ENCODE measurements at regions not wholly inside any gene's neighbourhood (a gene's known extent, or its start where the extent isn't known, plus 50 kb on each side); places are given as distances from the start of the nearest gene placed in this dataset.

- no peak for DNase-seq (ENCODE audit: low read depth)
- H3K4me3 ChIP-seq (ENCODE audit: low read depth, low read length) = no peak overlapping the region
- no peak for TF ChIP-seq CTCF (conservative IDR thresholded peaks at IDR 0.05; ENCODE audit: low read depth, low read length)
Observed at GRCh38 chr6:168388641-168389633, 52.0 kb upstream of the SMOC2 start.

- no peak for DNase-seq (ENCODE audit: low read depth)
- no peak overlapping the region for H3K4me3 ChIP-seq (ENCODE audit: low read depth, low read length)
- TF ChIP-seq CTCF (conservative IDR thresholded peaks at IDR 0.05; ENCODE audit: low read depth, low read length) = no peak
Observed at GRCh38 chr6:168390749-168391420, 50.1 kb upstream of the SMOC2 start.
